Activated gamma-delta T cell treated with Interleukin-2 at 50 U/mL for 16 hours (primary cell): ENCODE measurements at regions not wholly inside any gene's neighbourhood (a gene's known extent, or its start where the extent isn't known, plus 50 kb on each side); places are given as distances from the start of the nearest gene placed in this dataset.
"Not testable (repeated sequence)": the region's sequence is repeated elsewhere in the genome, so short reads cannot be mapped to it uniquely, and the experiment has no call there.

ENCODE experiments used
- DNase-seq: peaks from one replicate; pipeline ENCODE4 v3.0.0-alpha.2; 2020

DNA sequence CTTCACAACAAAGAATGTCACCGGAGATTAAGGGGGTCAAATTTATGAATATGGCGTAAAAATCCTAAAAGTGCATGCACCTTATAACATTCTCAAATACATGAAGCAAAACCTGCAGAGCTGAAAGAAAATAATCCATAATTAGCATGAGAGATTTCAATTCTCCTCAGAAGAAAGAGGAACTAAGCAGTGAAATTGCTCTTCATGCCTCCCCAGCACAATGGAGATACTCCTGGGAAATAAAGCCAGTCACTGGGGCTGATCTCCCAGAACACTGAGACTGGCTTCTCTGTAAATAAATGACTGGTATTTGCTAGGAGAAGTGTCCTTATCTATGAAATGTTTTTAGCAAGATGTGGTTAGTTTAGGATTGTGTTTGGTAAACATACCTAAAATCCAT lies 68.1 kb downstream of the GOLGA6L6 start:
- DNase-seq: not testable (repeated sequence)

DNA sequence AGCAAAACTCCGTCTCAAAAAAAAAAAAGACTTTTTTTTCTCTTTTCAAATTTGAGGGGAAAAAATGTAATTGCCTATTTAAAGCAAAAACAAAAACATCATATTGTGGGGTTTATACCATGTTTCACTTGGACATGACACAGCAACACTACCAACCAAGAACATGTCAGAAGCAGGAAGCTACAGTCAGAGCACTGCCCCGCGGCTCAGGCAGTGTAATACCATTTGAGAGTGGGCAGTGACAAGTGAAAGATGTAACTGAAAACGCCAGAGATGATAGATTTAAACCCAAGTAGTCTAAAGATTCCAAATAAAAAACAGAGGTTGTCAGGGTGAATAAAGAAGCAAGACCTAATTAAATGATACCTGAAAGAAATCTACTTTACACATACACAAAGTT lies 68.6 kb downstream of the GOLGA6L6 start:
- DNase-seq: not testable (repeated sequence)

DNA sequence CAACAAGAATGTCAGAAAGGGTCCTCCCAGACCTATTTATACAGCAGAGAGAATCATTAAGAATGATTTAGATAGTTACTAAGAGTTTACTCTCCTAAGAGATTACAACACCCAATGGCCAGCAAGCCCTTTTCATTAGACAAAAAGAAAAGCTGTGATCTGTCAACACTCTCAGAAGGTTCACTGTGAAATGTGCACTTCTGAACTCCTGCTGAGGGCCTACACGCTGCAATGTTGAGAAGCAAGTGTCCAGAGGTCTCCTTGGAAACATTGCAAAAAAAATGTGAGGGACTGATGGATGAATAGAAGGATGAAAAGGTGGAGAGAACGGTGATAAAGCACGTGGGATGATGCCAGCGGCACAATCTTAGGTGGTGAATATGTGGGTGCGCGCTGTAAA lies 70.8 kb downstream of the GOLGA6L6 start:
- DNase-seq: not testable (repeated sequence)

DNA sequence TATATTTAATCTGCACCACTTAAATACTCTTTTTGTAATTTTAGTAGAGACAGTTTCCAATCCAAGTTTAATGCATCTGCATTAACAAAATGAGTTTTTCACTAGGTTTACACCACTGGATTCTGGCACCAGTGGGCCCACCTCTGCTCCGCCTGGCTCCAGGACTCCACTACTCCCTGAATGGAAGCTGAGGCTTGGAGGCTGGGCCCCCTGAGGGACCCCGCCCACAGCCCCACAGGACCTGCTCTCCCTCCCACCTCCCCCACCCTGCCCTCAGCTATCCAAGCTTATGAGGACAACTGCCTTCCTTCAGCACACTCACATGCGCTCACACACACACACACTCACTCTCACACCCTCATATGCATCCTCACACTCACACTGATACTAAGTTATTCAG lies 100.5 kb downstream of the GOLGA6L6 start:
- DNase-seq: not testable (repeated sequence)

DNA sequence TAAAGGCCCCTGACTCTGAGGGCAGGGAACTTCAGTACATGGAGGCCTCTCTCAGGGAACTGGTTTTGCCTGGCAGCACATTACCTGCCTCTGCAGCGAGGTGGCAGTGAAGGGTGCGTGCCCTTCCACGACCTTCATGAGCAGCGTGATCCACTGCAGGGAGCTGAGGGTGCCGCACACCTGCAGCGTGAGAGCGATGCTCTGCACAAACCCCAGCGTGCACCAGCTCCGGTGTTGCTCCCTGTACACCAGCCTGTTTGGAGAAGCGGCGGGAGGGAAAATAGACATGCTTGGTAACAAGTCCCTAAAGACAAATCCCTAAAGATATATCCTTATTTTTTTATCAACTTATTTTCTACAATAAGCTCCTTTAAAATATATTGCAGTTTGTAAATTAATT lies 101.2 kb downstream of the GOLGA6L6 start:
- not testable (repeated sequence) for DNase-seq

DNA sequence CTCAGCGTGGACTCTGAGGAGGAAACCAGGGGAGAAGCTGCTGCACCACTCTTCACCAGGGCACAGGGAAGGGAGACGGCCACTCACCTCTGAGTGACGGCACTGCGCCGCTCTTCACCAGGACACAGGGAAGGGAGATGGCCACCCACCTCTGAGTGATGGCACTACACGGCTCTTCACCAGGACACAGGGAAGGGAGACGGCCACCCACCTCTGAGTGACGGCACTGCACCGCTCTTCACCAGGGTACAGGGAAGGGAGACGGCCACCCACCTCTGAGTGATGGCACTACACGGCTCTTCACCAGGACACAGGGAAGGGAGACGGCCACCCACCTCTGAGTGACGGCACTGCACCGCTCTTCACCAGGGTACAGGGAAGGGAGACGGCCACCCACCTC lies 102.5 kb downstream of the GOLGA6L6 start:
- DNase-seq: not testable (repeated sequence)

DNA sequence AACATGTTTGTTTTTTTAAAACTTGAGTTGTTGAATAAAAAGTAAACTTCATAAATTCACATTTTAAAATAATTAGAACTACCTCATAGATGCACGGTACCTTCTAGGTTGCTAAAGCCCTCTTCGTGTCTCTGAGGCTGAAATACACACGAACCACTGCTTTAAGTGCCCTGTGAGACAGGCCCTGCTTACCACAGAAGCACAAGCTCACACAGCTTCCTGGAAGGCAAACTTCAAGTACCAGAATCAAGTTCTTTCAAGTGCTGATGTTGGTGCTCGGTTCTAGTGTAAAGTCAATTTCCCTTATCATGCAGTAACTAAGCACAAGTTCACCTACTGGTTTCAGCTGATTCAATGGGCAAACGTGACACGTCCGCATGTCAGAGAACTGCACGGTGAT lies 103.3 kb downstream of the GOLGA6L6 start:
- not testable (repeated sequence) for DNase-seq

DNA sequence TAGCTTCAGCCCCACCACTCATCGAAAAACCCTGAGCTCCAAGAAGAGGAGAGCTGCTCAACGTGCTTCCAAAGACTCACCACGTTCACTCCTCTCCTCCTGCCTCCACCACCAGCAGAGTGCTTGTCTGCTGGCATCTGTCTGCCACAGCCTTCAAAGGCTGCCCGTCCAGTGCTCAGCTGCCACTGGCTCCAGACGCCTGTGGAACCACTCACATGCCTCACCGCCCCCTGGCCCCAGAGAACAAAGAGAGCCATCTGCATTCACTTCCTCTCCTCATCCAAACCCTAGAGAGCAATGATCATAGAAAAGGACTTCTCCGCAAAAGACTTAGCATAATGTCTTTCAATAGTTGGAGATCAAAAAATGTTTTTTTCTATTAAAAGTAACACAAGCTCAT lies 108.1 kb downstream of the GOLGA6L6 start:
- not testable (repeated sequence) for DNase-seq

DNA sequence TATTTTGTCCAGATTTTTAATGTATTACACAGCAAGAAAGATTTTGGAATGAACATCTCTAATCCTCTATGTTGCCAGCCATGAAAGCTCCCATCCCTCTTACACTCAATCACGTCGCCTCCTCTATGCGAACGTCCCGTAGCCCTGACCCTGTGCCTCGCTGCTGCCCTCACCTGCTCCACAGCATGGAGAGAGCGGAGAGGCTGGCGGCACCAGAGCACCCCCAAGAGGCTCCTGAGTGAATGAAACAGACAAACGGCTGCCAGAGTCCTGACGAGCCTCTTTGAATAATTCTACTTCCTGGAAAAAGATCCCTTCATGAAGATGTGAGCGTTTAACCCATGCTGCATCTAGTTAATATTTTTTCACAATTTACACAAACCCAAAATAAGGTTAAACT lies 111.1 kb downstream of the GOLGA6L6 start:
- not testable (repeated sequence) for DNase-seq

DNA sequence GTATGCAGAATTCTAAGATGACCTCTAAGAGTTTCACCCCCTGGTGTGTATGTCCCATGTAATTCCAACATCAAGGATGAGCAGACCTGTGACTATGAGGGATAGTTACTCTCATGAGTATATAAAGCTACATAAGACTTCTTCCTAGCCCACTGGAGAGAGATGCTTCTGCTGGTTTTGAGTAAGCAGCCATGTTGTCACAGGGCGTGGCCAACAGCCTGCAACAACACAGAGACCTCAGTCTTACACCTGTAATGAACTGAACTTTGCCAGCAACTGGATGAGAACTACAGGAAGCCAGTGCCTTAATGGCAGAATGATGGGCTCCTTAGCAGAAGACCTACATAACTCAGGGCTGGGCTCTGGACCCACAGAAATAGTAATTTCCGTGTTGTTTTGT lies 120.9 kb downstream of the GOLGA6L6 start:
- not testable (repeated sequence) for DNase-seq

DNA sequence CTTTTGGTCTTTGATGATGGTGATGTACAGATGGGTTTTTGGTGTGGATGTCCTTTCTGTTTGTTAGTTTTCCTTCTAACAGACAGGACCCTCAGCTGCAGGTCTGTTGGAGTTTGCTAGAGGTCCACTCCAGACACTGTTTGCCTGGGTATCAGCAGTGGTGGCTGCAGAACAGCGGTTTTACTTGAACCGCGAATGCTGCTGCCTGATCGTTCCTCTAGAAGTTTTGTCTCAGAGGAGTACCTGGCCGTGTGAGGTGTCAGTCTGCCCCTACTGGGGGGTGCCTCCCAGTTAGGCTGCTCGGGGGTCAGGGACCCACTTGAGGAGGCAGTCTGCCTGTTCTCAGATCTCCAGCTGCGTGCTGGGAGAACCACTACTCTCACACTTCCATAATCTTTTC lies 125.0 kb downstream of the GOLGA6L6 start:
- DNase-seq: not testable (repeated sequence)

DNA sequence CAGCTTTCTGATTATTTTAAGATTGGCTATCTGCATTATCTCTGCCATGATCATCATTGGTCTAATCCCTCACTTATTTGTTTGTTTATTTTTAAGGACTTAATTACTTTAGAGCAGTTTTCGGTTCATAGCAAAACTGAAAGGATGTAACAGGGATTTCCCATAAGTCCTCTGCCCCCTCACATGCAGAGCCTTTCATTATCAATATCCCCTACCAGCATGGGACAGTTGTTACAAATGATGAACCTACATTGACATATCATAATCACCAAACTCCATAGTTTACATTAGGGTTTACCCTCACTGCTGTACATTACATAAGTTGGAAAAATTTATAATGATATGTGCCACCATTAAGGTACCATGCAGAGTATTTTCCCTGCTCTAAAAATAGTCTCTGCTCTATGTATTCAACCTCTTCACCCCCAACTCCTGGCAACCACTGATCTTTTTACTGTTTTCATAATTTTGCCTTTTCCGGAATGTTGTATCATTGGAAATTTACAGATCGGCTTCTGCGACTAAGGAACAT lies 131.9 kb downstream of the GOLGA6L6 start:
- DNase-seq: not testable (repeated sequence)

DNA sequence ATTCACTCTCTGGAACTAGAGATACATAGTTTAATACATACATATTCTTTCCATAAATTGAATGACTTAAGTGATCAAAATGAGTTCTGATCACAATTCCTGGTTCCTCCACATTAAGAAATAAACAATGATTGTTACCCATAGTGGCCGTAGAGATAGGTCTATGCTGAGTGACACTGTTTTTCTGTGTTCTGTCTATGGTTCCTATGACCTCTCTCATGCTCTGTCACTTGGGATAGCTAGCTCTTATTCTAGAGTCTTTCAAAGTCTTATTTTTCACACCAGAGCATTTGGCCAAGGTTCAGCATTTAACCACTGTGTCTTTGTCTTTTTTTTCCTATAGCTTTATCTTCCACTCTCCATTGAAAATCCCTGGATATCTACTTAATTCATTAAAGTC lies 132.4 kb downstream of the GOLGA6L6 start:
- no peak for DNase-seq

DNA sequence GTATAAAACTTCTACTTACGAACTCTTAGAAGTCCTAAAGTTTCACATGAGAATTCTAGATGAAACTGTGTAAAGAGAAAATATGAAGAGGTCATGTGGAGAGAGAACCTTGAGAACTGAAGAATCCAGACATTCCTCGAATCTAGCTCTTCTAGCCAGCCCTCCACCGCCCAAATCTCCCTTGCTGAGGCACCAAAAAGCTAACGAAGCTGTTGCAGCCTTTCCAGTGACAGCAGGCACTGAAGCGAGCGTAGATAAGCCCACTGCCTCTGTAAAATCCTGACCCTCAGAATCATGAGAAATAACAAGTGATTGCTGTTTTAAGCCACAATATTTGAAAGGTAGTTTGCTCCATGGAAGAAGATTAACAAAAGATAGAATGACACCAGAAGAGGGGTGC lies 134.0 kb downstream of the GOLGA6L6 start:
- DNase-seq: no peak

DNA sequence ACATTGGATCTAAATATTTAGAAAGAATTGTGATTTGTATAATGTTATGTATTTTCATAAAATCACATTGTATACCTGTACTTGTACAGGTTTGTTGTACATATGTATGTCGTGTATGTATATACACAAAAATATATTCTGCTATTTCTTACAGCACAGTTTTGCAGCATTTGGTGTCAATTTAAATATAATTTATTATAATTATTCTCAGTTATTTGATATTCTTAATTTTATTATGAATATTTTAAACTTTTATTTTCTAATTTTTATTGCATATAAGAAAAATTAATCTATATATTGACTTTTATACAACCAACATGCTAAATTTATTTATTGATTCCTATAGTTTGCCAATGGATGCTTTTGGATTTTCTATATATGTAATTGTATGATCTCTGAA lies 137.0 kb downstream of the GOLGA6L6 start:
- not testable (repeated sequence) for DNase-seq

DNA sequence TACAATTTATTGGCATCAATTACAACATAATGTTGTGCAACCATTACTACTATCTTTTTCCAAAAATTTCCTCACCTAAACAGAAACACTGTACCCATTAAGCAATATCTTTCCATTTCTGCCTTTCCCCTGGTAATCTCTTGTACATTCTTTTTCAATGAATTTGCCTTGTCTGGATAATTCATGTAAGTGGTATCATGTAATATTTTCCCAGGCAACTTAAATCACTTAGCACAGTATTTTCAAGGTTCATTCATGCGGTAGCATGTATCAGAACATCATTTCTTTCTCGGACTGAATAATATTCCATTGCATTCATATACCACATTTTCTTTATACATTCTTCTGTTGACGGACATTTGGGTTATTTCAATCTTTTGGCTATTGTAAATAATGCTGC lies 139.0 kb downstream of the GOLGA6L6 start:
- not testable (repeated sequence) for DNase-seq

DNA sequence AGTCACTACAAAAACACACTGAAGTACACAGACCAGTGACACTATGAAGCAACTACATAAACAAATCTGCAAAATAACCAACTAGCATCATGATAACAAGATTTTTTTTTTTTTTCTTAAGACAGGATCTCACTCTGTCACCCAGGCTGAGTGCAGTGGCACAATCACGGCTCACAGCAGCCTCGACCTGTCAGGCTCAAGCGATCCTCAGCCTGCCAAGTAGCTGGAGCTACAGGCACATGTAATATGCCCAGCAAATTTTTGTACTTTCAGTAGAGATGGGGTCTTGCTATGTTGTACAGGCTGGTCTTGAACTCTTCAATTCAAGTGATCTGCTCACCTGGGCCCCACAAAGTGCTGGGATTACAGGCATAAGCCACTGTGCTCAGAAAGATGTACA lies 140.5 kb downstream of the GOLGA6L6 start:
- DNase-seq: not testable (repeated sequence)

DNA sequence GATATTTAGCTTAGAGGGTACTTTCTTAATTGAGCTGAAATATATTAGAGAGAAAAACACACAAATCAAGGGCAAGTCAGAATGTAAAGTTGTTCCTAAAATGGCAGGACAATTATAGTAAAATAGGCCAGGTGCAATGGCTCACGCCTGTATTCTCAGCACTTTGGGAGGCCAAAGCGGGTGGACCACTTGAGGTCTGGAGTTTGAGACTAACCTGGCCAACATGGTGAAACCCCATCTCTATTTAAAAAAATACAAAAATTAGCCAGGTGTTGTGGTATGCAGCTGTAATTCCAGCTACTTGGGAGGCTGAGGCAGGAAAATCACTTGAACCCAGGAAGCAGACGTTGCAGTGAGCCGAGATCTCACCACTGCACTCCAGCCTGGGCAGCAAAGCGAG lies 142.9 kb downstream of the GOLGA6L6 start:
- not testable (repeated sequence) for DNase-seq

DNA sequence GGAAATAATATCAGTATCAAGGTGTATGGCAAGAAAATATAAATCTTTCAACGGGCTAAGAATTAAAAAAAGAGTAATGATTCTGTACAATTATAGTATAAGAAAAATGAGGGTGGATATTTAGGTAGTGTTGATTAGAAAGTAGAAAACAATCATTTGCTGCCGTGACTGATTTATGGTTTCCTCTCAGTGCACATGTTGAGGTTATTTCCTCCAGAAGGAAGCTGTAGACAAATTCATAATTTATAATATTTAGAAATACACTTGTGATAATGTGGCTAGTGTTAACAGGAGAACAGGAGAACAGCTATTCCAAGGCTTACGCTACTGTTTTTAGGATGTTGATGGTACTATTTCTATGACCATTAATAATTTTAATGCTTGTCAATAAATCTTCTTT lies 153.4 kb downstream of the GOLGA6L6 start:
- DNase-seq: not testable (repeated sequence)

DNA sequence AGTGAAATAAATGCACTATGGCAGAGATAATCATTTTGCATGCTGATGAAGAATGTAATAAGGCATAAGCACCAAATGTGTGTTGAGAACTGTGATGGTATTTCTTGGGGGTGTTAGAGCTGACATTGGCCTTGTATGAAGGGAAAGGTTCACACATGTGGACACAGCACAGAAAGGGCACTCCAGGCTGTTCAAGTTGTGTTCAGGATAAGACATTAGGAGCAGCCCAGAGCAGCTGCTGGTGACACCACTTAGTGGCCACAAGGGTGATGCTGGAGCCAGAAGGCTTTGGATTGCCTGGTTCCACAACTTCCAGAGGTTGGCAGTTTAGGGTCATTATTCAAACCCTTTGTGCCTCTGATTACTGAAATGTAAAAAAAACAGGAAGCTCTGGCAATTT lies 155.4 kb downstream of the GOLGA6L6 start:
- DNase-seq: no peak

DNA sequence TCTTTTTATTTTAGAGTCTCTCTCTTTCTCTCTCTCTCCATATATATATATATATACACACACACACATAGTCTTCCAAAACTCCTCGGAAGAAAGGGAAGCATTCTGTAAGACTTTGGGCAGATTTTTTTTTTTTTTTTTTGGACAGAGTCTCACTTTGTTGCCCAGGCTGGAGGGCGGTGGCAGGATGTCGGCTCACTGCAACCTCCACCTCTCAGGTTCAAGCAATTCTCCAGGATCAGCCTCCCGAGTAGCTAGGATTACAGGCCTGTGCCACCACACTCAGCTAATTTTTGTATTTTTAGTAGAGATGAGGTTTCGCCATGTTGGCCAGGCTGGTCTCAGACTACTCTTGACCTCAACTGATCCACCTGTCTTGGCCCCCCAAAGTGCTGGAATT lies 161.4 kb downstream of the GOLGA6L6 start:
- not testable (repeated sequence) for DNase-seq

DNA sequence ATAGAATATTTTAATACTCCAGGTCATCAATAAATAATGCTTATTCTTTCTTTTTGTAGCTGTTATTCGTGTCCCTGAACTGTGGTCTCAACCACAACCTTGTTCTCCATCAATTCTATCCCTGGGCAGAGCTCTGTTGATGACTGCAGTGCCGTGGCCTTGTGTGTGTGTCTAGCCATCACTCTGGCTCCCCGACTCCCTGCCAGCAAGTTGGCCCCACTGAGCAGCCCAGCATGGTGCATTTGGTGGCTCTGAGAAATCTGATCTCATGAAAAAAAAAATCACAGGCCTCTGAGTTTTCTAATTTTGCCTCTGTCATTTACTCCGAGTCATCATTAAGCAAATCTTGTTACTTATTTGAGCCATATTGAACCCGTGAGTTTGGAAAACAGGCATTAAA lies 164.7 kb downstream of the GOLGA6L6 start:
- no peak for DNase-seq

DNA sequence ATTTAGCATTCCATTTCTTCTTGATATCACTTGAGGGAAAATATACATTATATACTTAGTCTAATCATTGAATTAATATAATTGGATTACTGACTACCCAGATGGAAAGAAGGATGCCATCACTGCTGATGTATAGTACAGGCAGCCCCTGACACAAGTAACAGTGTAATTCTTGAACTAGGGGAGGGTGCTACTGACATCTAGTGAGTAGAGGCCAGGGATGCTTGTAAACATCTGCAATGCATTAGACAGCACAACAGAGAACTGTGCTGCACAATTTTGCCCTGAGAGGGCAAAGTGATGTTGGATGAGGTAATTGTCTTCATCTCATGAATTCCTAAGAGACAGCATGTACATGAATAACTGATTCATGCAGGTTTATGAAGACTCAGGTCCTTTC lies 169.2 kb downstream of the GOLGA6L6 start:
- not testable (repeated sequence) for DNase-seq

DNA sequence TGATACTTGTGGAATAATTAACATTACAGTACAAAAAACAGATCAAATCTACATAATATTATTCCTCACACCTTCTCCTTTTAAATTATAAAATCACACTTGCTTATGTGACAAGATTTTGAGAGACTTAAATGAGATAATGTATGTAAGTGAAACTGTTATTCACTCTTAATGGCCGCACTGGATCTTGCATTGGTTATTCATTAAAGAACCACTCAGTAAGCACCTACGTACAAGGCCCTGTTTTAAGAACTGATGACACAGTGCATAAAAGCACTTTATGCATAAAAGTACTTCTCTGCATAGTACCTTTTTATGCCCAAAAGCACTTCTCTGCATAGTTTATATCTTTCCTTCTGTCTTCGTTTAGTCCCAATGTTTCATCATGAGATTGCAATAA lies 172.1 kb downstream of the GOLGA6L6 start:
- DNase-seq: no peak

DNA sequence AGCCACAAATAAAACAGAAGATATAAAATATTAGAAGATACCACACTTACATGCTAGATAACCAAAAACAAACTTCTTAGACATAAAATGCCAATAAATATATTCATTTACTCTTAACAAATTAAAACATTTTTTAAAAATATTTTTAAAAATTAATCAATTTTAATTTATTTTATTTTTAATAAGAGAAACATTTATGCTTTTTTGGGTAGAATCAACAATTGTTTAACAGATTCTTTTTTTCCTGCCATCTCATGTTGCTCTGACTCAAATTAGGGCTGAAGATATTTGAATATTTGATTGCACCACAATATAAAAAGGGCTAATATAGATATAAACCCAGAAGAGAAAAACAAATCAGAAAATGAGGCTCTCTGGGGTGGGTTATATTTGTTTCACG lies 172.6 kb downstream of the GOLGA6L6 start:
- DNase-seq: no peak

DNA sequence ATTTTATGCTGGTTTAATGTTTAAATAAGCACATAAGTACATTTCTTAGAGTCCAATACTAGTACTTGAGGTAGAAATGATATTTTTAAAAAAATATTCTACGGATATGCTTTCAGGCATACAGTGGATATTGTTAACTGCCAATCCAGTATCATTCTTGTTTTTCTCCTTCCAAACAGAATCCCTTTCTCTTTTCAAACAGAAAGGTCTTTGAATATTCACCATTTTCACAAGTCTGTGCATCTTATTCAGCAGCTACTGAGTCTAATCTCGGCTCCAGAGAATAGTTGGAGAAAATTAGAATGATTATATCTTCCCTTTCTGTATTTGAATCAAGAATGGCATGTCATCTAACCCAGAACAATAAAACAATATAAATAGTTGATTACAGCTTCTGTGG lies 174.5 kb downstream of the GOLGA6L6 start:
- no peak for DNase-seq
